GM12891 (cell line): ENCODE measurements at regions not wholly inside any gene's neighbourhood (a gene's known extent, or its start where the extent isn't known, plus 50 kb on each side); places are given as distances from the start of the nearest gene placed in this dataset.

Source experiments
- POLR2AphosphoS5 ChIP-seq: IDR thresholded peaks from 2 replicates; pipeline ENCODE4 v1.6.1; 2011; ENCODE audit warnings: low read depth, low read length, control low read depth
- TAF1 ChIP-seq: IDR thresholded peaks from 2 replicates; pipeline ENCODE4 v1.6.1; 2011; ENCODE audit warnings: low read depth, low read length, control low read depth

DNA sequence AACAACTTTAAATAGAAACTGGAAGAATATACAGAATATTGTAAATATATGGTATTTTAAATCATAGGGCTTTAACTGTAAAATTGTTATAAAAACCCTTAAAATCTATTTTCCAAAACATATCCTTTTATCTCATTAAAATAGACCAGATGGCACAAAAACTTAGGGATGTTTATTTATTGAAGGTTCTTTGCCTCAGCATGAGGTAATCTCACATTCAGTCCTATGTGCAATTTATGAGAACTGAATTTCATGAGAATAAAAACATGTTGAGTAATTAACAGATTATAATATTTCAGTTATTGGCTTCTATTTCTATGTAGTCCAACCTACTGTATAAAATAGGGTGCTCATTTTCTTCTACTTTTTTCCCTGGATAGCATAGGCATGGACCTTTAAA is 329.2 kb upstream of the PRR16 start:
- TF ChIP-seq POLR2AphosphoS5 (no peak), TAF1 (no peak)
